Thymus (tissue), 11 donors: ENCODE measurements at regions not wholly inside any gene's neighbourhood (a gene's known extent, or its start where the extent isn't known, plus 50 kb on each side); places are given as distances from the start of the nearest gene placed in this dataset.

Source experiments
- DNase-seq, 9 donors: peaks; one replicate each; pipeline ENCODE4 v3.0.0-alpha.2; 2013; ENCODE audit warnings: low spot score in 9 of 9, low read depth in 6 of 9, missing footprints in 1 of 9
- H3K27ac ChIP-seq, 2 donors: one replicate each; pipeline ENCODE4 v1.5.1; 2013; ENCODE audit warnings: control low read depth in 1 of 2, low read depth in 1 of 2, low read length in 1 of 2, mild to moderate bottlenecking in 1 of 2, moderate library complexity in 1 of 2
- H3K27me3 ChIP-seq, 2 donors: one replicate each; pipeline ENCODE4 v1.5.1; 2013; ENCODE audit warnings: low read length in 1 of 2; ENCODE audit not compliant: control insufficient read depth in 2 of 2, insufficient read depth in 1 of 2
- H3K36me3 ChIP-seq, 2 donors: one replicate each; pipeline ENCODE4 v1.5.1; 2013; ENCODE audit warnings: low read length in 1 of 2, mild to moderate bottlenecking in 1 of 2, moderate library complexity in 1 of 2; ENCODE audit not compliant: control insufficient read depth in 2 of 2, insufficient read depth in 2 of 2
- H3K4me1 ChIP-seq, 2 donors: one replicate each; pipeline ENCODE4 v1.5.1; 2013; ENCODE audit warnings: low read length in 2 of 2; ENCODE audit not compliant: control insufficient read depth in 2 of 2, insufficient read depth in 2 of 2
- H3K4me3 ChIP-seq, 2 donors: one replicate each; pipeline ENCODE4 v1.5.1; 2013; ENCODE audit warnings: low read length in 2 of 2, control low read depth in 1 of 2, mild to moderate bottlenecking in 1 of 2
- H3K9me3 ChIP-seq, 2 donors: one replicate each; pipeline ENCODE4 v1.5.1; 2013; ENCODE audit warnings: low read length in 1 of 2, mild to moderate bottlenecking in 1 of 2; ENCODE audit not compliant: control insufficient read depth in 2 of 2, insufficient read depth in 1 of 2
- WGBS: extraction: QIAGEN DNeasy Blood & Tissue Kit; methylation state at CpG from one replicate; pipeline ENCODE4 v1.1.7; 2013; 5-methylcytosine and 5-hydroxymethylcytosine counted together
- donor health status: healthy.

- Histone ChIP-seq H3K9me3 (no peaks in the 10 kb centered on the region), H3K36me3 (no peaks in the 10 kb centered on the region), H3K27me3 (no peaks in the 10 kb centered on the region), H3K27ac (no peak overlapping the region), H3K4me3 (no peak overlapping the region), H3K4me1 (no peaks in the 10 kb centered on the region)
- no peak for DNase-seq
- WGBS: 97% methylated on average over 2 of the region's 2 CpGs
Observed at GRCh38 chr5:126236994-126237393, 186.2 kb upstream of the GRAMD2B start.

- H3K27me3 ChIP-seq: no peaks in the 10 kb centered on the region
- 88% methylated on average over 1 of the region's 1 CpG for WGBS
Observed at GRCh38 chr5:126248611-126249010, 174.6 kb upstream of the GRAMD2B start.

GRCh38 chr5:126251024-126251423, 172.2 kb upstream of the GRAMD2B start:
- Histone ChIP-seq H3K4me3 (no peak overlapping the region), H3K27ac (no peak overlapping the region), H3K36me3 (no peaks in the 10 kb centered on the region), H3K9me3 (no peaks in the 10 kb centered on the region), H3K4me1 (no peaks in the 10 kb centered on the region), H3K27me3 (no peaks in the 10 kb centered on the region)
- 96% methylated on average over 3 of the region's 3 CpGs for WGBS
- DNase-seq: no peak

More at GRCh38 chr5:126248611-126249010, 174.6 kb upstream of the GRAMD2B start:
- DNase-seq: no peak
- Histone ChIP-seq H3K4me1 (no peaks in the 10 kb centered on the region), H3K9me3 (no peaks in the 10 kb centered on the region), H3K27ac (no peak overlapping the region), H3K4me3 (no peak overlapping the region), H3K36me3 (no peaks in the 10 kb centered on the region)

- H3K27ac ChIP-seq: no peak overlapping the region
- no peaks in the 10 kb centered on the region for H3K27me3 ChIP-seq
- DNase-seq: no peak
- H3K9me3 ChIP-seq: peaks cover 0 to 6% of the 10 kb centered on the region in 2 donors
- H3K4me1 ChIP-seq: no peaks in the 10 kb centered on the region
- H3K36me3 ChIP-seq: no peaks in the 10 kb centered on the region
- no peak overlapping the region for H3K4me3 ChIP-seq
- WGBS: 94% methylated on average over 1 of the region's 1 CpG
Observed at GRCh38 chr5:126253406-126253805, 169.8 kb upstream of the GRAMD2B start.

- WGBS: 85% methylated on average over 6 of the region's 6 CpGs
- H3K36me3 ChIP-seq: no peaks in the 10 kb centered on the region
- DNase-seq: no peak
- H3K4me3 ChIP-seq: no peak overlapping the region
- H3K27me3 ChIP-seq: no peaks in the 10 kb centered on the region
- H3K4me1 ChIP-seq: no peaks in the 10 kb centered on the region
- no peaks in the 10 kb centered on the region for H3K9me3 ChIP-seq
- no peak overlapping the region for H3K27ac ChIP-seq
Observed at GRCh38 chr5:126263591-126264184, 159.5 kb upstream of the GRAMD2B start.

GRCh38 chr5:126265917-126266316, 157.3 kb upstream of the GRAMD2B start:
- WGBS: 68% methylated on average over 4 of the region's 4 CpGs
- no peak for DNase-seq
- H3K9me3 ChIP-seq: no peaks in the 10 kb centered on the region
- no peak overlapping the region for H3K27ac ChIP-seq
- H3K27me3 ChIP-seq: no peaks in the 10 kb centered on the region
- no peak overlapping the region for H3K4me3 ChIP-seq
- no peaks in the 10 kb centered on the region for H3K36me3 ChIP-seq
- no peaks in the 10 kb centered on the region for H3K4me1 ChIP-seq

GRCh38 chr5:126267438-126267837, 155.8 kb upstream of the GRAMD2B start:
- 91% methylated on average over 4 of the region's 4 CpGs for WGBS
- no peaks in the 10 kb centered on the region for H3K9me3 ChIP-seq
- DNase-seq: no peak
- H3K27ac ChIP-seq: no peak overlapping the region
- no peak overlapping the region for H3K4me3 ChIP-seq
- H3K27me3 ChIP-seq: no peaks in the 10 kb centered on the region
- H3K36me3 ChIP-seq: no peaks in the 10 kb centered on the region
- no peaks in the 10 kb centered on the region for H3K4me1 ChIP-seq

GRCh38 chr5:126268697-126269315, 154.4 kb upstream of the GRAMD2B start:
- no peaks in the 10 kb centered on the region for H3K36me3 ChIP-seq
- no peak overlapping the region for H3K27ac ChIP-seq
- DNase-seq: no peak
- no peaks in the 10 kb centered on the region for H3K9me3 ChIP-seq
- H3K4me1 ChIP-seq: no peaks in the 10 kb centered on the region
- WGBS: 93% methylated on average over 3 of the region's 3 CpGs
- no peak overlapping the region for H3K4me3 ChIP-seq
- no peaks in the 10 kb centered on the region for H3K27me3 ChIP-seq

- 90% methylated on average over 1 of the region's 1 CpG for WGBS
- Histone ChIP-seq H3K27me3 (no peaks in the 10 kb centered on the region), H3K9me3 (no peaks in the 10 kb centered on the region), H3K4me1 (no peaks in the 10 kb centered on the region), H3K27ac (no peak overlapping the region), H3K4me3 (no peak overlapping the region), H3K36me3 (no peaks in the 10 kb centered on the region)
- no peak for DNase-seq
Observed at GRCh38 chr5:126269511-126269910, 153.7 kb upstream of the GRAMD2B start.
